ENCODE measurements at regions not wholly inside any gene's neighbourhood (a gene's known extent, or its start where the extent isn't known, plus 50 kb on each side); places are given as distances from the start of the nearest gene placed in this dataset.

GRCh38 chr4:163273922-163274321 lies 58.5 kb downstream of the NPY1R start:
- no peaks in the 10 kb centered on the region for H3K4me1 ChIP-seq
- no peak overlapping the region for H3K4me2 ChIP-seq
- no peak for ATAC-seq
- ChIA-PET CTCF (no interaction called here), POLR2A (no interaction called here)
- WGBS (ENCODE audit: missing lambda C conversion rate) = 32% methylated on average over 7 of the region's 7 CpGs
- no peak overlapping the region for H3K4me3 ChIP-seq
- no peak for DNase-seq (ENCODE audit: low read depth in 1 of 2, low spot score in 1 of 2)
- no peak for TF ChIP-seq E2F6 (IDR thresholded peaks at IDR 0.05; ENCODE audit: borderline replicate concordance, low read depth)
- no peak for TF ChIP-seq BHLHE40 (IDR thresholded peaks at IDR 0.05; ENCODE audit: low read depth, low read length)
- TF ChIP-seq TP53 (CRISPR knock-in tag; IDR thresholded peaks at IDR 0.05) = no peak
- no peak for TF ChIP-seq ZNF302 (CRISPR knock-in tag; IDR thresholded peaks at IDR 0.05)
- TF ChIP-seq HEYL (CRISPR knock-in tag; IDR thresholded peaks at IDR 0.05) = no peak
- no peak for TF ChIP-seq USF2 (IDR thresholded peaks at IDR 0.05)
- no peak for TF ChIP-seq EHMT2 (IDR thresholded peaks at IDR 0.05; ENCODE audit: low read depth)
- FAIRE-seq = no peak
- H3K9me3 ChIP-seq = no peaks in the 10 kb centered on the region
- H3K27ac ChIP-seq = no peak overlapping the region

- Histone ChIP-seq H3K4me2 (no peak overlapping the region), H3K9me3 (no peaks in the 10 kb centered on the region), H3K27ac (no peak overlapping the region), H3K4me3 (no peak overlapping the region), H3K4me1 (no peaks in the 10 kb centered on the region)
- DNase-seq (ENCODE audit: low read depth in 1 of 2, low spot score in 1 of 2) (no peak), ATAC-seq (no peak), FAIRE-seq (no peak)
- WGBS (ENCODE audit: missing lambda C conversion rate) = 62% methylated on average over 1 of the region's 1 CpG
- TF ChIP-seq PHF8 (IDR thresholded peaks at IDR 0.05; ENCODE audit: borderline replicate concordance, low read depth) (no peak), FOSB (CRISPR knock-in tag; IDR thresholded peaks at IDR 0.05) (no peak), EHMT2 (IDR thresholded peaks at IDR 0.05; ENCODE audit: low read depth) (no peak), CHD2 (IDR thresholded peaks at IDR 0.05; ENCODE audit: low read length, partially characterized antibody) (no peak), CBX2 (IDR thresholded peaks at IDR 0.05; ENCODE audit: borderline replicate concordance, low read depth) (no peak), EP300 (IDR thresholded peaks at IDR 0.05) (no peak)
- CTCF ChIA-PET = no interaction called here
- POLR2A ChIA-PET = no interaction called here
Observed at GRCh38 chr4:163273203-163273602, 59.2 kb downstream of the NPY1R start.

- H3K4me2 ChIP-seq = no peak overlapping the region
- H3K4me3 ChIP-seq = no peak overlapping the region
- ATAC-seq (no peak), DNase-seq (ENCODE audit: low read depth in 1 of 2, low spot score in 1 of 2) (no peak), FAIRE-seq (no peak)
- H3K27ac ChIP-seq = no peak overlapping the region
- ChIA-PET POLR2A (no interaction called here), CTCF (no interaction called here)
- WGBS (ENCODE audit: missing lambda C conversion rate) = 6% methylated on average over 2 of the region's 2 CpGs
- TF ChIP-seq EHMT2 (IDR thresholded peaks at IDR 0.05; ENCODE audit: low read depth) (no peak), RCOR1 (IDR thresholded peaks at IDR 0.05; ENCODE audit: low read depth, low read length) (no peak), NFE2L2 (conservative IDR thresholded peaks at IDR 0.05; ENCODE audit: low read length) (no peak), POLR2A (IDR thresholded peaks at IDR 0.05; ENCODE audit: low read length) (no peak), MAZ (IDR thresholded peaks at IDR 0.05; ENCODE audit: borderline replicate concordance, low read depth, low read length) (no peak), KDM1A (IDR thresholded peaks at IDR 0.05; ENCODE audit: low read depth) (no peak), HMGXB4 (CRISPR knock-in tag; IDR thresholded peaks at IDR 0.05; ENCODE audit: borderline replicate concordance) (no peak), KDM5A (IDR thresholded peaks at IDR 0.05) (no peak), CHD2 (IDR thresholded peaks at IDR 0.05; ENCODE audit: low read length, partially characterized antibody) (no peak), ESRRA (IDR thresholded peaks at IDR 0.05; ENCODE audit: borderline replicate concordance, low read length) (no peak), ZFP36 (IDR thresholded peaks at IDR 0.05; ENCODE audit: borderline replicate concordance, partially characterized antibody) (no peak), BHLHE40 (IDR thresholded peaks at IDR 0.05; ENCODE audit: low read depth, low read length) (no peak), EP300 (IDR thresholded peaks at IDR 0.05) (no peak)
- TF ChIP-seq, protein P1, sequence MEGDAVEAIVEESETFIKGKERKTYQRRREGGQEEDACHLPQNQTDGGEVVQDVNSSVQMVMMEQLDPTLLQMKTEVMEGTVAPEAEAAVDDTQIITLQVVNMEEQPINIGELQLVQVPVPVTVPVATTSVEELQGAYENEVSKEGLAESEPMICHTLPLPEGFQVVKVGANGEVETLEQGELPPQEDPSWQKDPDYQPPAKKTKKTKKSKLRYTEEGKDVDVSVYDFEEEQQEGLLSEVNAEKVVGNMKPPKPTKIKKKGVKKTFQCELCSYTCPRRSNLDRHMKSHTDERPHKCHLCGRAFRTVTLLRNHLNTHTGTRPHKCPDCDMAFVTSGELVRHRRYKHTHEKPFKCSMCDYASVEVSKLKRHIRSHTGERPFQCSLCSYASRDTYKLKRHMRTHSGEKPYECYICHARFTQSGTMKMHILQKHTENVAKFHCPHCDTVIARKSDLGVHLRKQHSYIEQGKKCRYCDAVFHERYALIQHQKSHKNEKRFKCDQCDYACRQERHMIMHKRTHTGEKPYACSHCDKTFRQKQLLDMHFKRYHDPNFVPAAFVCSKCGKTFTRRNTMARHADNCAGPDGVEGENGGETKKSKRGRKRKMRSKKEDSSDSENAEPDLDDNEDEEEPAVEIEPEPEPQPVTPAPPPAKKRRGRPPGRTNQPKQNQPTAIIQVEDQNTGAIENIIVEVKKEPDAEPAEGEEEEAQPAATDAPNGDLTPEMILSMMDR (IDR thresholded peaks at IDR 0.05) = no peak
- TF ChIP-seq, protein P2, sequence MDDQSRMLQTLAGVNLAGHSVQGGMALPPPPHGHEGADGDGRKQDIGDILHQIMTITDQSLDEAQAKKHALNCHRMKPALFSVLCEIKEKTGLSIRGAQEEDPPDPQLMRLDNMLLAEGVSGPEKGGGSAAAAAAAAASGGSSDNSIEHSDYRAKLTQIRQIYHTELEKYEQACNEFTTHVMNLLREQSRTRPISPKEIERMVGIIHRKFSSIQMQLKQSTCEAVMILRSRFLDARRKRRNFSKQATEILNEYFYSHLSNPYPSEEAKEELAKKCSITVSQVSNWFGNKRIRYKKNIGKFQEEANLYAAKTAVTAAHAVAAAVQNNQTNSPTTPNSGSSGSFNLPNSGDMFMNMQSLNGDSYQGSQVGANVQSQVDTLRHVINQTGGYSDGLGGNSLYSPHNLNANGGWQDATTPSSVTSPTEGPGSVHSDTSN (IDR thresholded peaks at IDR 0.05) = no peak
- H3K4me1 ChIP-seq = no peaks in the 10 kb centered on the region
- H3K9me3 ChIP-seq = no peaks in the 10 kb centered on the region
Observed at GRCh38 chr4:163271555-163272127, 60.8 kb downstream of the NPY1R start.

All from A549 (cell line).